Activated T-cell treated with anti-CD3 and anti-CD28 coated beads, Interleukin-2, amount 50 U/mL, for 24 hours (primary cell): ENCODE measurements at regions not wholly inside any gene's neighbourhood (a gene's known extent, or its start where the extent isn't known, plus 50 kb on each side); places are given as distances from the start of the nearest gene placed in this dataset.
"Not testable (repeated sequence)": the region's sequence is repeated elsewhere in the genome, so short reads cannot be mapped to it uniquely, and the experiment has no call there.

Experiments used
- DNase-seq: peaks from one replicate; pipeline ENCODE4 v3.0.0-alpha.2; 2020
- H3K27ac Mint-ChIP-seq: 2 replicates; pipeline ENCODE4 v1.8.0; 2020; ENCODE audit warnings: mild to moderate bottlenecking, mixed read lengths
- H3K27me3 Mint-ChIP-seq: 2 replicates; pipeline ENCODE4 v1.8.0; 2020; ENCODE audit warnings: mixed read lengths
- H3K36me3 Mint-ChIP-seq: 2 replicates; pipeline ENCODE4 v1.8.0; 2020; ENCODE audit warnings: low read depth, mixed read lengths
- H3K4me1 Mint-ChIP-seq: 2 replicates; pipeline ENCODE4 v1.8.0; 2020; ENCODE audit warnings: low read depth, mixed read lengths
- H3K4me3 Mint-ChIP-seq: 2 replicates; pipeline ENCODE4 v1.8.0; 2020; ENCODE audit warnings: mild to moderate bottlenecking, moderate library complexity, mixed read lengths
- H3K9me3 Mint-ChIP-seq: 2 replicates; pipeline ENCODE4 v1.8.0; 2020; ENCODE audit warnings: mixed read lengths

DNA sequence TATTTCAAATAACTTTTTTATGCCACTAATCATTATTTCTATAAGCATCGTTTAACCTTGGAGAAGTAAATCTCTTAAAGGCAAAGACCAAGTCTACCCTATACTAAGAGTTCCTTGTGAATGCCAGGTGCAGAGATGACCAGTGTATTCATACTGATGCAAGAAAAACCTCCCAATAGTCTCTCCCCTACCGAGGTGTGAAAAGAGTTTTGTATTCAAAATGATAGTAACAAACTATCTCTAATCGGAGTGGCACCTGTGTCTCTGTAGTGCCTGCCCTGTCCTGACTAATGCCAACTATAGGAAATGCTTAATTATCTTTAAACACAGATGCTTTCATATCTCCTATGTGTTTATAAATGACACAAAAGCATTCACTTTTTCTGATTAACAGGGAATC, 798.5 kb downstream of the TRIB2 start:
- DNase-seq = no peak
- no peaks in the 10 kb centered on the region for H3K36me3 Mint-ChIP-seq
- no peaks in the 10 kb centered on the region for H3K9me3 Mint-ChIP-seq
- no peaks in the 10 kb centered on the region for H3K27me3 Mint-ChIP-seq
- H3K4me3 Mint-ChIP-seq = no peak overlapping the region
- no peak overlapping the region for H3K27ac Mint-ChIP-seq
- H3K4me1 Mint-ChIP-seq = no peaks in the 10 kb centered on the region

DNA sequence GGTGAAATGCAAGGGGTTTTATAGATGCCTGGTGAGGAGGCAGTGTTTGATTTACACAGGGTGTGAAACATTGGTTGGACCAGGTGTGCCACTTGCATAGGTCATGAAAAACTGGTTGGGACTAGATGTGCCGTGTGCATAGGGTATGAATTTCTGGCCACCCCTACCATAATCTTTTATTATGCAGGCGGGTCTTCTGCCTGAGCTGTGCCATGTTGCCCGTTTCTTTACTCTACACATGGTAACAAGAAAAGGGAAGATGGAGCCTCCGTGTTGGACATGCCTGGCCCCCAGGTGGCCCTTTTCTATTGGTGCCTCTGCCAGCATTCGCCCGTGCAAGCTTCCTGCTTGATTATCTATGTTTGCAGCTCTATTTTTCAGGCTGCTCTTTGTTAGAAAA, 805.4 kb downstream of the TRIB2 start:
- Mint-ChIP-seq H3K9me3 (peaks cover 5% of the 10 kb centered on the region), H3K4me3 (no peak overlapping the region), H3K36me3 (no peaks in the 10 kb centered on the region), H3K27me3 (no peaks in the 10 kb centered on the region), H3K4me1 (no peaks in the 10 kb centered on the region), H3K27ac (no peak overlapping the region)
- DNase-seq = no peak

DNA sequence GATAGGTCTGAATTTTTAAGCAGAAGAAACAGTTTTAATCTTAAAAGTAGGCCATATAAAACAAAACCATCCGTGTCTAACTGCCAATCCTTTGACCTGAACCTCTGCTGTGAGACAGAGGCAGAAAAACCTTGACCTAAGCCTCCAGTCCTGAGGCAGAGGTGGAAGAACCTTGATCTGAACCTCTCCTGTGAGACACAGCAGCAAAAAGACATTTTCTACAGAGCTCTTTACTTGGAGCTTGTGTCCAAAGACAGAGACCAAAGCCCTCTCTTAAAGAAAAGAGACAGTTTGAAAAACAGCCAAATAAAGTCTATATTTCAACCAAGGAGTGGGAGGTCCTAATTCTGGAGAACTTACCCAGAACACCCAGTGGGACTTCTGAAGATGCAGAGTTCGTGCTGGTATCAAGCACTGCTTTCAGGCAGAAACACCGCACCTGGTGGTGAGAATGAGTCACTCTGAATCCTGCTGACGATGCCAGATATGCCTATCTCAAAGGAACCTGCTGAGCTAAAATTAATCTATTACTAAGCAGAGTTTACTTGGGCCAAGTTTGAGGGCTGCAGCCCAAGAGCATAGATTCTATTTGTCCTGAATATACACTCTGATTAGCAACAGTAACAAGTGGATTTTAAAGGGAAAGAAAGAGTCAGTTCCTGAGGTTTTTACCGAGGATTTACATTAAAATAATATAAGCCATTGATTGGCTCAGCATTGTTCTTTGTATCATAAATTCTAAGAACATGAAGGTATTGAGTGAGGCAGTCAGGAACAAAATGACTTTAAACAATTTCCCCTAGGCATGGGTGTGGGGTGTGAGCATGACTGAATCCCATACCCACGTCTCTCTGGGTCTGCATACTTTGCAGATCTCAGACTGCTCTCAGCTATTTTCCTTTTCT, 806.4 kb downstream of the TRIB2 start:
- Mint-ChIP-seq H3K4me3 (no peak overlapping the region), H3K27ac (no peak overlapping the region), H3K9me3 (peaks cover 9% of the 10 kb centered on the region), H3K36me3 (no peaks in the 10 kb centered on the region), H3K27me3 (no peaks in the 10 kb centered on the region), H3K4me1 (no peaks in the 10 kb centered on the region)
- no peak for DNase-seq

DNA sequence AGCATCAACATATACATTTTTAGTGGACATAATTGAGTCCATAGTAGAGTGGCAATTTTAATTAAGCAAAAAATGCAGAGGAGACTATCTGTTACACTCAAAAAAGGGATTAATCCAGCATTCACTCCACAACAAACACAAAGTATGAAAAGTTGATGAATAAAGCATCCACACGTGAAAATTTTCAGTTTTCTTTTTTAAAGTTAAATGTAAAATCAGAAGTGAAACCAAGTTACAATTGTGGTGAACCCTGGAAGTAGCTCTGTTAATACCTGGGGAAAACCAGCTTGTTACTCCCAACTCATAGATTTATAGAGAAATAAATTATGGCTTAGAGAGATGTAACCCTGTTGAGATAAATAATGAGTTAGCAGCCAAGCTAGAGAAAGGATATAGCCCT, 807.8 kb downstream of the TRIB2 start:
- Mint-ChIP-seq H3K4me1 (no peaks in the 10 kb centered on the region), H3K9me3 (peaks cover 9% of the 10 kb centered on the region), H3K27me3 (no peaks in the 10 kb centered on the region), H3K27ac (no peak overlapping the region), H3K4me3 (no peak overlapping the region), H3K36me3 (no peaks in the 10 kb centered on the region)
- DNase-seq = no peak

DNA sequence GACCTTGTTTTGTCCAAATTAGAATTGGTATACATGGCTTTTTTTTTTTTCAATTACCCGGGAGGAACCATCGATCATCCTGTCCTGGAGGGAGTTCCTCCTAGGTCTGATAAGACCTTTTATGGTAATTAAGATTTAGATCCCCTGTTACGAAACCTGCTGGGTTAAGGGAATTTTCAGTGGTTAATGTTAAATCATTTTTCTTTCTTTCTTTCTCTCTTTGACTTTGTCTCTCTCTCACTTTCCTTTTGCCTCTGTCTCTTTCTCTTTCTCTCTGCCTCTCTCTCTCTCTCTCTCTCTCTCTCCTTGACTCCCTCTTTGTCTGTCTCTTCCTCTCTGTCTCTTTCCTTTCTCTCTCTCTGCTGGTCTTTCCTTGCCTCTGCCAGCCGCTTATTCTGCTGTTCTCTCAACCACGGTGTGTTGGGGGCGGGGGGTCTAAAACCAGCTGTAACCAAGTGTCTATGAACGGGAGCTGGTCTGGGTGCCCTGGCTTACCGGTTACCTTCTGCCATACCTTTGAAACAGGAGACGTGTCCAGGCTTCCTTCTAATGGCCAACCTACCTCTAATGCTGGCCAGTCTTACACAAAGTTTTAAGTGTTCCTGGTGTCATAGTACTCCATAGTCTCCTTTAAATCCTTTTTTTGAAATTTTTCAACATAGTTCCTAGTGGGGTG, 815.1 kb downstream of the TRIB2 start:
- not testable (repeated sequence) for H3K9me3 Mint-ChIP-seq, H3K36me3 Mint-ChIP-seq, H3K4me3 Mint-ChIP-seq, H3K27ac Mint-ChIP-seq, H3K4me1 Mint-ChIP-seq, DNase-seq, H3K27me3 Mint-ChIP-seq

DNA sequence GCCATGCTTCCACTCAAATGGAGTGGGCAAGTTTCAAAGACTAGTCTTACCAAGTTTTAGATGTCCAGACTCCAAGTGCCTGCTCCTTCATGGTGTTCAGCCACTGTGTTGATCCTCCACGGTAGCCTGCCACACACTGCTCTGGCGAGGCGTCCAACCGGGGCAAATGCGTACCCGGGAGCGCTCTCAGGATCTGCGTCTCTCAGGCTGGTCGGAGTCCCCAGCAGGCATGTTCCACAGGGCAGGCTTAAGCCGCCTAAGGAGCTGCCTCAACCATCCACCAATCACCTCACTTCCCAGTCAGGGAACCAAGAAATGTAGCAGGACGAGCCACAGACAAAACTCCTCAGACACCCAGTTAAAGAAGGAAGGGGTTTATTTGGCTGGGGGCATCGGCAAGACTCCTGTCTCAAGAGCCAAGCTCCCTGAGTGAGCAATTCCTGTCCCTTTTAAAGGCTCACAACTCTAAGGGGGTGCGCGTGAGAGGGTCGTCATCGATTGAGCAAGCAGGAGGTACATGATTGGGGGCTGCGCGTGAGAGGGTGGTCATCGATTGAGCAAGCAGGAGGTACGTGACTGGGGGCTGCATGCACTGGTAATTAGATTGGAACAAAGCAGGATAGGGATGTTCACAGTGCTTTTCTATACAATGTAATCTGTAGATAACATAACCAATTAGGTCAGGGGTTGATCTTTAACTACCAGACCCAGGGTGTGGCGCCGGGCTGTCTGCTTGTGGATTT, 816.2 kb downstream of the TRIB2 start:
- not testable (repeated sequence) for DNase-seq, H3K4me3 Mint-ChIP-seq, H3K36me3 Mint-ChIP-seq, H3K9me3 Mint-ChIP-seq, H3K4me1 Mint-ChIP-seq, H3K27ac Mint-ChIP-seq, H3K27me3 Mint-ChIP-seq

DNA sequence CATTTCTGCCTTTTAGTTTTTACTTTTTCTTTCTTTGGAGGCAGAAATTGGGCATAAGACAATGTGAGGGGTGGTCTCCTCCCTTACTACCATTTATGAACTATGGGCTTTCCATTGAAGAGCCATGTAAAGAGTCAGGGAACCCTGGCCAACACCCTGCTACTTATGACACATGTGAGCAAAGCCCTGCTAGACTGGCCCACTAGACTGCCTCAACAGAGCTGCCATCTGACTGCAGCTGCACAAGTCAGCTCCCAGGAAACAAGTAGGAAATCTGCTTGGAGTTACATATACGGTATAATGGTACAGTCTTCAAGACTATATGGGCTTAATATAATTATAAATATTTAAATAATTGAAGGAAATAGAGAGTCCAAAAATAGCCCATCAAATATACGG, 816.8 kb downstream of the TRIB2 start:
- H3K9me3 Mint-ChIP-seq = peaks cover 7% of the 10 kb centered on the region
- no peak overlapping the region for H3K27ac Mint-ChIP-seq
- no peak overlapping the region for H3K4me3 Mint-ChIP-seq
- H3K36me3 Mint-ChIP-seq = no peaks in the 10 kb centered on the region
- no peak for DNase-seq
- H3K4me1 Mint-ChIP-seq = no peaks in the 10 kb centered on the region
- no peaks in the 10 kb centered on the region for H3K27me3 Mint-ChIP-seq

DNA sequence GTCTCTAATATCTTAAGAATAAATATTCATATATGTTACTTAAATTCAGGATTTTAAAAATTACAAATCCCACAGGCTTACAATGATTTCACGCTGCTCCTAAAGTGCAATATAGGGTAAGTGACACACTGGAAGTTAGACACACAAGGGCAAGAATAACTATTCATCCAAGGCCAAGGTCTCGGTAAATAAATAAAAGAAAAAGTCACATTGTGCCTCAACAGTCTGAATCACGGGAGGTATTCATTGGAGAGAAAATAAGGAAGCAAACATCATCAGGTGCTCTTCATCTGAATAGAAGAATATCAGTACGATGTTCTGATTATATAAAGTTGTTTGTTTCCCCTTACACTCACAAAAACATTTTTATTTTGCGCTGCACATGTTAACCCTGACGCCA, 820.2 kb downstream of the TRIB2 start:
- H3K9me3 Mint-ChIP-seq = peaks cover 7% of the 10 kb centered on the region
- DNase-seq = no peak
- H3K36me3 Mint-ChIP-seq = no peaks in the 10 kb centered on the region
- no peaks in the 10 kb centered on the region for H3K27me3 Mint-ChIP-seq
- no peaks in the 10 kb centered on the region for H3K4me1 Mint-ChIP-seq
- no peak overlapping the region for H3K4me3 Mint-ChIP-seq
- no peak overlapping the region for H3K27ac Mint-ChIP-seq

DNA sequence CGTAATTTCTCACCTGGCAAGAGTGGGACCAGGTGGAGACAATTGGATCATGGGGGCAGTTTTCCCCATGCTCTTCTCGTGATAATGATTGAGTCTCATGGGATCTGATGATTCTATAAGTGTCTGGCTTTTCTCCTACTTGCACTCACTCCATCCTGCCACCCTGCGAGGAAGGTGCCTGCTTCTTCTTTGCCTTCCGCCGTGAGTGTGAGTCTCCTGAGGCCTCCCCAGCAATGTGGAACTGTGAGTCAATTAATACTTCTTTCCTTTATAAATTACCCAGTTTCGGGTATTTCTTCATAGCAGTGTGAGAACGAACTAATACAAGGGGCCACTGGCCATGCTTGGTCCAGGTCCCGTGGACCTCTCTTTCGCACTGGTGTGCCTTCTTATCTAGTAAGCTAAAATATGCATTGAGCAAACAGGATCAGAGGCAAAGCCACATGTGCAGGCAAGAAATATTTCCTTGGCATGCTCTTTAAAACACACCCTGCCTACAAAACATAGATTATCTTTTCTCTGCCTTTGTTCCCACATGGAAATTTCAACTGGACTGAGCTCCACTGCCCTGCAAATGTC, 821.1 kb downstream of the TRIB2 start:
- H3K4me3 Mint-ChIP-seq = no peak overlapping the region
- H3K36me3 Mint-ChIP-seq = no peaks in the 10 kb centered on the region

DNA sequence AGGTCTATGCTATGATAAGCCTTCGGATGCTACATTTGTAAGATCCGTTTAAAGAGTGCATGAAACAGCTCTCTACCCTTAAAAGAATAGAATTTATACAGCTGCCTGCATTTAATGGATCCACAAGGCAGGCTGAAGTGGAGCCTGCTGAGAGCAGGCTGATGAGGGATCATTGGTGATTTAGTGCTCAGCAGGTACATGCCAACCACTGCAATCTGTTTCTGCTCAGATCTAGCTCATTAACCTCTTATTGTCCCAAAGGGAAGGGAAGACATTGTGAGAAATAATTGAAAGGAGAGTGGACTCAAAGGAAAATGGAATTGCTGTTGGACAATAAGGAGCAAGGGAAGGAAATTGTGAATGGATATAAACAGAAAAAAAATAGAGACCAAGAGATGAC, 822.6 kb downstream of the TRIB2 start:
- Mint-ChIP-seq H3K4me3 (no peak overlapping the region), H3K27me3 (no peaks in the 10 kb centered on the region), H3K4me1 (no peaks in the 10 kb centered on the region), H3K27ac (no peak overlapping the region), H3K36me3 (no peaks in the 10 kb centered on the region), H3K9me3 (peaks cover 3% of the 10 kb centered on the region)
- DNase-seq = no peak

More for the DNA sequence above, 821.1 kb downstream of the TRIB2 start:
- no peaks in the 10 kb centered on the region for H3K27me3 Mint-ChIP-seq
- H3K9me3 Mint-ChIP-seq = peaks cover 5% of the 10 kb centered on the region
- no peaks in the 10 kb centered on the region for H3K4me1 Mint-ChIP-seq
- no peak for DNase-seq
- no peak overlapping the region for H3K27ac Mint-ChIP-seq

DNA sequence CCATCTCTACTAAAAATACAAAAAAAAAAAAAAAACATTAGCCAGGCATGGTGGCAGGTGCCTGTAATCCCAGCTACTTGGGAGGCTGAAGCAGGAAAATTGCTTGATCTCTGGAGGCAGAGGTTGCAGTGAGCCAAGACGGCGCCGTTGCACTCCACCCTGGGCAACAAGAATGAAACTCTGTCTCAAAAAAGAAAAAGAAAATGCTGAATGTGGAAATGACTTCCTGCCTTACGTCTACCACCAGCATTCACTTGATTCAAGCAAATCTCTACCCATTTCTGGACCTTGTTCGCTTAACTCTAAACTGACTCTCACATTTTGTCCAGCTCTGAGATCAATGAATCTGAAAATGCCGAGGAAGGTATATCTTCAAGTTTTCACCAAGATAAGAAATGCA, 825.3 kb downstream of the TRIB2 start:
- H3K36me3 Mint-ChIP-seq = no peaks in the 10 kb centered on the region
- H3K4me3 Mint-ChIP-seq = no peak overlapping the region
- DNase-seq = no peak
- no peak overlapping the region for H3K27ac Mint-ChIP-seq
- H3K27me3 Mint-ChIP-seq = no peaks in the 10 kb centered on the region
- H3K4me1 Mint-ChIP-seq = no peaks in the 10 kb centered on the region
- peaks cover 3% of the 10 kb centered on the region for H3K9me3 Mint-ChIP-seq

DNA sequence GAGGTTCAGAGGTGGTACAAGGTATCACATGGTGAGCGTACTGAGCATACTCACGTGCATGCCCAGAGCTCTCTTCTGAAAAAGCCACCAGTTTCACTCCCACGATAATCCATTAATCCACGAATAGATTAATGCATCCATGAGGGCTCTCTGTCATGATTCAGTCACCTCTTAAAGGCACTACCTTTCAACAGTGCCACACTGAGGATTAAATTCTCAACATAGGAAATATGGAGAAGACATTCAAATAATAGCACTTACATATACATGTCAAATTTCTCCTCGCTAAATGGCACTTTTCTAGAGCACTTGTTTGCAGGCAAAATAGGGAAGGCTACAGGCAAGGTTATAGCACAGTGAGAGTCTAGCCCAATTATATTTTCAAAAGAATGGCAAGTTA, 825.9 kb downstream of the TRIB2 start:
- H3K9me3 Mint-ChIP-seq = peaks cover 3% of the 10 kb centered on the region
- H3K4me3 Mint-ChIP-seq = no peak overlapping the region
- H3K27me3 Mint-ChIP-seq = no peaks in the 10 kb centered on the region
- no peak overlapping the region for H3K27ac Mint-ChIP-seq
- H3K4me1 Mint-ChIP-seq = no peaks in the 10 kb centered on the region
- no peaks in the 10 kb centered on the region for H3K36me3 Mint-ChIP-seq
- no peak for DNase-seq

DNA sequence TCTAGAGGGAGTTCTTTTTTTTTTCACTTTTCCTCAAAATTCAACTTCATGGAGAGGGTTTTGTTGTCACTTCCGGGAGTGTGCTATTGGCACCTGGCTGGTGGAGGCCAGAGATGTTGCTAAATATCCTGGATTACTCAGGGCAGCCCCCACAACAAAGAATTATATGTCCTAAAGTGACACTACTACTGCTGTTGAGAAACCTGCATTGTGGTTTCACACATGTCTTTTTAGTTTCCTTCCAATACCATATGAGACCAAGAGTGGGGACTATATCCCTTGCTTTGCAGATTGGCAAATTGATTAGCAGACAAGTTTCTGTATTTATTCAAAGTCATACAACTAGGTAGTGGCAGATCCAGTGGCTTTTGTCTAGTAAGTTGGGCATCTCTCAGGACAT, 826.8 kb downstream of the TRIB2 start:
- H3K27ac Mint-ChIP-seq = no peak overlapping the region
- DNase-seq = no peak

DNA sequence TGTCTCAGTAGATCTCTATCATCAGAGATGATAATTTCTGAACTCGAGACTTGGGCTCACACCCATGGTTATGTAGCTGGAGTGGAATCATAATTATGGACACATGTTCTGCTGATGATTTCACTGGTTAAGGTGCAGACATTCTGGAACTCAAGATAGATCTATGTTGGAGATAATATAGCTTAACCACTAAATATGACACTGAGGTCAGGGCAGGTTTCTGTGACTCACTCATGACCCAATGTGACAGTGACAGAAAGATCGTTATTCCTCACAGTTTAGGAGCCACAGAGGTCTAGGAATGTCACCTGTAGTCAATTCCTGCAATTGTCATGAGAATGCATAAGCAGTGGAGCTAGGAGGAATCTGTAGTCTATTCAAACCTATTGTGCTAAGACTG, 828.6 kb downstream of the TRIB2 start:
- H3K27ac Mint-ChIP-seq = no peak overlapping the region
- peaks cover 2% of the 10 kb centered on the region for H3K9me3 Mint-ChIP-seq
- H3K4me3 Mint-ChIP-seq = no peak overlapping the region
- H3K36me3 Mint-ChIP-seq = no peaks in the 10 kb centered on the region
- DNase-seq = no peak
- no peaks in the 10 kb centered on the region for H3K27me3 Mint-ChIP-seq
- no peaks in the 10 kb centered on the region for H3K4me1 Mint-ChIP-seq

More for the DNA sequence above, 826.8 kb downstream of the TRIB2 start:
- Mint-ChIP-seq H3K4me1 (no peaks in the 10 kb centered on the region), H3K4me3 (no peak overlapping the region), H3K36me3 (no peaks in the 10 kb centered on the region), H3K9me3 (no peaks in the 10 kb centered on the region), H3K27me3 (no peaks in the 10 kb centered on the region)
